GM10266 (cell line): ENCODE measurements at regions not wholly inside any gene's neighbourhood (a gene's known extent, or its start where the extent isn't known, plus 50 kb on each side); places are given as distances from the start of the nearest gene placed in this dataset.

ENCODE experiments used
- DNase-seq: peaks from one replicate; pipeline ENCODE4 v3.0.0; 2012; ENCODE audit errors: extremely low spot score
- TF ChIP-seq, protein P1 (sequence below): IDR thresholded peaks from 2 replicates; pipeline ENCODE4 v1.5.1; 2012; ENCODE audit warnings: mild to moderate bottlenecking, low read depth; ENCODE audit not compliant: control insufficient read depth, insufficient read depth; ENCODE audit errors: missing control alignments

DNA sequence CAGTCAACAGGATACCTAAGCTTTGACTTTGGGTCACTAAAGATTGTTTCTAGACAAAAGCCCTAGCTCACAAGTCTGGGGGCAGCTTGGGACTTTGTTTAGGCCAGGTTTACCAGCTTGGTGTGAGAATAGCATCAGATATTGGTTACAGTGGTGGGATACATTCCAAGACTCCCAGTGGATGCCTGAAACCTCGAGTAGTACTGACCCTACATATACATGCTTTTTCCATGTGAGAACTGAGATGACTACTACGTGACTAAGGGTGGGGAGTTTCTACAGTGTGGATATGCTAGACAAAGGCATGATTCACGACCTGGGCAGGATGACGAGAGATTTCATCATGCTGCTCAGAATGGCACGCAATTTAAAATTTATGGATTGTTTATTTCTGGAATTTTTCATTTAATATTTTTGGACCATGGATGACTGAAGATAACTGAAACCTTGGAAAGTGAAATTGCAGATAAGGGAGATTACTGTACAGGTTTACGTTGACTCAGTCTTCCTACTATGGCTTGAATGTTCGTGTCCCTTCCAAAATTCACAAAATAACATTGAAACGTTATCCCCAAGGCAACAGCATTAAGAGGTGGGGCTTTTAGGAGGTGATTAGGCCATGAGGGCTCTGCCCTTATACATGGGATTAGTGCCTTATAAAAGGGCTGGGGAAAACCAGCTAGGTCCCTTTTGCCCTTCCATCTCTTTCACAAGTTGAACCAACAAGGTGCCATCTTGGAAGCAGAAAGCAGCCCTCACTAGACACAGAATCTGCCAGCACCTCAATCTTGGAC is 50.2 kb upstream of the CTAGE1 start:
- DNase-seq: no peak
- TF ChIP-seq, protein P1, sequence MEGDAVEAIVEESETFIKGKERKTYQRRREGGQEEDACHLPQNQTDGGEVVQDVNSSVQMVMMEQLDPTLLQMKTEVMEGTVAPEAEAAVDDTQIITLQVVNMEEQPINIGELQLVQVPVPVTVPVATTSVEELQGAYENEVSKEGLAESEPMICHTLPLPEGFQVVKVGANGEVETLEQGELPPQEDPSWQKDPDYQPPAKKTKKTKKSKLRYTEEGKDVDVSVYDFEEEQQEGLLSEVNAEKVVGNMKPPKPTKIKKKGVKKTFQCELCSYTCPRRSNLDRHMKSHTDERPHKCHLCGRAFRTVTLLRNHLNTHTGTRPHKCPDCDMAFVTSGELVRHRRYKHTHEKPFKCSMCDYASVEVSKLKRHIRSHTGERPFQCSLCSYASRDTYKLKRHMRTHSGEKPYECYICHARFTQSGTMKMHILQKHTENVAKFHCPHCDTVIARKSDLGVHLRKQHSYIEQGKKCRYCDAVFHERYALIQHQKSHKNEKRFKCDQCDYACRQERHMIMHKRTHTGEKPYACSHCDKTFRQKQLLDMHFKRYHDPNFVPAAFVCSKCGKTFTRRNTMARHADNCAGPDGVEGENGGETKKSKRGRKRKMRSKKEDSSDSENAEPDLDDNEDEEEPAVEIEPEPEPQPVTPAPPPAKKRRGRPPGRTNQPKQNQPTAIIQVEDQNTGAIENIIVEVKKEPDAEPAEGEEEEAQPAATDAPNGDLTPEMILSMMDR: no peak

DNA sequence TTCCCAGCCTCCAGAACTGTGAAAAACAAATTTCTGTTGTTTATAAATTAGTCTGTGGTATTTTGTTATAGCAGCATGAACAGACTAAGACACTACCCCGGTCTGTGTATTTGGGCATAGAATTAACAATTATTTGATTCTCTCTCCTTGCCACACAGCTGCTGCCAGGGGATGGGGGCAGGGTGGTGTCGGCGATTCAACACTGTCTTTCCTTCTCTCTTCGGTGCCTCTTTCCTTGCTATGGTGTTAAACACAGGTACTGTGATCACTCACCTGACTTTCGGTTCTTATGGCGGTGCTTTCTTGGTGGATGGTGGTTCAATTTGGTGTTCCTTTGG is 50.8 kb upstream of the CTAGE1 start:
- TF ChIP-seq, protein P1: no peak
- no peak for DNase-seq

DNA sequence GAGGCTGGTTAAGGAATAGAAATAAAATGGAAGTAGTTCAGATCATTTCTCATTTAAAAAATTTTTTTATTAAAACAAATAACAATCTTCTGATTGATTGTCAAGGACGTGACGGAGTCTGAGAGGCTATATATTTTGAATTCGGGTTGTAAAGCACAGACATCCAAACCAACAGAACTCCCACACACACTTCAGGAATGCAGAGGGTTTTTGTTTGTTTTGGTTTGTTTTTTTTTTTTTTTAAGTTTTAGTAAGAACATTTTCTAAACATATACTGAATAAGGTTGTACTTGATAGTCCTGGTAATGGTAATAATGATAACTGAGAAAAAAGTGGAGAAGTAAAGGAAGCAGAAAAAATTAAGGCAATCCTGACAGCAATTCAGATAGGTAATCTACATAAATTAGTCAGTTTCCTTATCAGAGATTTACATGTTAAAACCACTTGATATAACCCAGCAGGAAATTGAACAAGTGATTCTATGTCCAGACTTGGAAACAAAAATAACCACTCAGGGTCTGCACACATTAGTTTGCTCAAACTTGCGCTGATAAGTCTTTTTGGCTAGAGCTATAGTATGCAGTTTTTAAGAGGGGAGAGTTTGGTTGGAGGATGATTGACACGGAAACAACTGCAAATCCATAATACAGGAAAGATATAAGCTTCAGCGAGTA is 51.5 kb upstream of the CTAGE1 start:
- DNase-seq: no peak
- TF ChIP-seq, protein P1: no peak

DNA sequence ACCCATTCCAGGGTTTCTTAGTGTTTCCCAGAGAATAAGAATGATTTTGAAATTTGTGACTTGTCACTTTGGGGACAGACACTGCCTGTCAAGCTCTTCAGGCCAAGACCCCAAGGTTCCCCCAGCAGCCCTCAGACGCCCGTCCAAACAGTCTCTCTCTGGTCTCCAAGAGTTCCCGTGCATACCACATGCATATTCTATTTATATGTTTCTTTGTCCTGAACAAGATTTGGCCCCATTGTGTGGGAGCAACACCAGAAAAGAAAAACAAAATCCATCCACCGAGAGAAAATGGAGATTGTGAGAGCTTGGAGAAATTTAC is 52.2 kb upstream of the CTAGE1 start:
- TF ChIP-seq, protein P1: no peak
- no peak for DNase-seq

DNA sequence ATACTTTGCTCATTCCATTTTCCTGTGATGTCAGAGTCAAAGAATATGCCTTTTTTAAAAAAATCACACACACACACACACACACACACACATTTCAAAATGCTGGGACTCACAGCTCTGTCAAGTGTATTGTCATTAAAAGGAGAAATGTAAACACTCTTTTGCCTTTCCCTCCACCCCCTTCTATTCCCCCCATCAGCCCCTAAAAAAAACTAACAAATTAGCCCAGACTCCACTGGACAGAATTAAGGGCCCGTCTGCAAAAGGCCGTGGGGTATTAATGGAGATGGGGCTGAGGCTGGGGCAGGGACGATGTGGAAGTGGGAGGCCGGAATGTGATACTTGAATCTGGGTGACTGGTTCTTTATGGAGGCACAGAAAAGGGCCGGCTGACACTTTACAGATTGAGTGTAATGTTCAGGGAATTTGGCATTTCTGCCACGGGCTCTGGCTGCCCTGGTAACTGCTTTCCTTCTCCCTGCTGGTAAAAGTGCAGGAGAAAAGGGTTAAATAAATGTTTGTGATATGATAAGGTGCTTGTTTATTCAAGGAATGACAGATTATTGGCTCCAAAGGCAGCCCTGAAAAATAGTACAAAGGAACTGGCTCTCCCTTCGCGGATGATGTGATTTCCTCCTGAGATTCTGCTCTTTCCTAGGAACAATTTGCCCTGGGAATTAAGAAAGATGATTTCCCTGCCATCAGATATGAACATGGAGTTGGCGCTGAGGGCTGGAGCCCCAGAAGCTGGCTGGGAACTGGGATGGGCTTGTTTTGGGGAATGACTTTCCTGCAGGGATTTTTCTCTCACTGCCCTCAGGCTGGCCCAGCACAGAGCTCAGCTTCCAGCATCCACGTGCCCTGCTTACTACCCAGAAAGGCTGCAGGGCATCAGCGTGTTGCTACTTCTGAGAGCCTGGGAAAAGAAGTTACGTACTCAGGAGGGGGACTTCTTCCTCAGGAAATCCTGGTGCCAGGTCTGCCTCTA is 52.8 kb upstream of the CTAGE1 start:
- TF ChIP-seq, protein P1: no peak
- DNase-seq: no peak

DNA sequence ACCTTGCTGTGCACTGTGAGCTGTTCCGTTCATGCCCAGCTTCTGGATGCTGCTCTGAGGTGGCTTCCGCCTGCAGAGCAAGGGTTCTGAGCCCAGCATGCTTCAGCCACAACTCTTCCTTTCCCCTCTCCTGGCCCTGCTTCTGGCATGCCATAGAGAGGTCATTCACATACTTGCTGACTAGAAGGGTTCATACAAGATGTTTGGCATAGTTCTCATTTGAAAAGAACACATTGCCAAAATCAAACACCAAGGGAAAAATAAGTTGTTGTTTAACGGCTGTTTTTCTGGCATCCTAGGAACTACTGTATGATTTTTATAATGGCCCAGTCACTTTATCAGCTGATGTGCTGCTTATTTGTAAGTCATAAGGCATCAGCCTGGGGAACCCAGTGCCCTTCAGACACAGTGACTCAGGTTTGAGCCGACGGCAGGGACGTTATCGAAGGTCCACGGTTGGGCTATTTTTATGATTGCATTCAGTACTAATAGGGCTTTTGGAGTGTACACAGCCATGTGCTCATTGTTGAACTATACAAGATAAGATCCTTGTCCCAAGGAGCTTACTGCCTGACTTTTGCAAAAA is 53.9 kb upstream of the CTAGE1 start:
- TF ChIP-seq, protein P1: no peak
- no peak for DNase-seq
